ENCODE measurements at regions not wholly inside any gene's neighbourhood (a gene's known extent, or its start where the extent isn't known, plus 50 kb on each side); places are given as distances from the start of the nearest gene placed in this dataset.

DNA sequence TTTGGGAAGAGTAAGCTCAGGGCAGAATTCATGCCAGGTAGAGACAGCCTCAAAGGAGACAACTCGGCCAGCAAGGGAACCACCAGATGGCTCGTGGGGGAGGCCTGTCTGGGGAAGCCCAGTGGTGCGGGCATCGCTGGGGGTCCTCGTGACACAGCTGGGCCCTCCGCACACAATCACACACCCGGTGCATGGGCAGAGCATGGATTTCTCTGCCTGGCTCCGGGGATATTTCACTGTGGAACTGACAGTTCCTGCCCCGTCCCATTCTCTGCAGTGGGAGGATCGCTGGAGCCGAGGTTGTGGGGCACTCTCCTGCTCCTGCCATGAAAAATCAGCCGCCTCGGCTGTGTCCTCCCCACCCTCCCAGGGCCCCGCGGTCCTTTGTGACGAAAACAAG lies 108.0 kb downstream of the CRYAA start:
- no peak for TF ChIP-seq CTCF (IDR thresholded peaks at IDR 0.05)
- no peaks in the 10 kb centered on the region for H3K36me3 ChIP-seq
- no peaks in the 10 kb centered on the region for H3K9me3 ChIP-seq
- no peaks in the 10 kb centered on the region for H3K27me3 ChIP-seq
- no peak overlapping the region for H3K4me3 ChIP-seq
- no peak overlapping the region for H3K27ac ChIP-seq
- no peaks in the 10 kb centered on the region for H3K4me1 ChIP-seq
- no peak for DNase-seq (ENCODE audit: low spot score in 2 of 2)
- intact Hi-C loops (cut with DNase I), result no loop called here

- TF ChIP-seq CTCF (IDR thresholded peaks at IDR 0.05), result no peak
- Histone ChIP-seq H3K27me3 (no peaks in the 10 kb centered on the region), H3K27ac (no peak overlapping the region), H3K4me1 (no peaks in the 10 kb centered on the region), H3K9me3 (no peaks in the 10 kb centered on the region), H3K36me3 (no peaks in the 10 kb centered on the region), H3K4me3 (no peak overlapping the region)
- DNase-seq (ENCODE audit: low spot score in 2 of 2), result no peak
- intact Hi-C loops (cut with DNase I), result no loop called here
Observed at GRCh38 chr21:43275421-43276211, 106.8 kb downstream of the CRYAA start.

DNA sequence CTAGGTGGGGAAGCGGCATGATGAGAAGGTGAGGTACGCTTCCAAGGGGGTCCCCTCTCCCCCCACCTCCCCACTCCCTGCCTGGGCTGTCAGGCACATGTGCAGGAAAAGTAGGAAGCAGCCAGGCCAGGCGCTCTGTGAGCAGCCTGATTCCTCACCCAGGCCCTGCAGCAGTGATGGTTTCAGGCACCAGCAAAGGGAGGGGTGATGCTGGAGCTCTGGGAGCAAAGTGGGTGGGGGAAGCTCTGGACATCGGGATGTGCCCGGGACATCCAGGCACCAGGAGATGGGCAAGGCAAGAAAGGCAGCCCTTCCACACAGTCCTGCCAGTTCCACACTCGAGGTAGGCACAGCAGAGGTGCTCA lies 106.1 kb downstream of the CRYAA start:
- no peaks in the 10 kb centered on the region for H3K9me3 ChIP-seq
- H3K27me3 ChIP-seq, result no peaks in the 10 kb centered on the region
- no peak overlapping the region for H3K4me3 ChIP-seq
- TF ChIP-seq CTCF (IDR thresholded peaks at IDR 0.05), result no peak
- no peaks in the 10 kb centered on the region for H3K36me3 ChIP-seq
- no peaks in the 10 kb centered on the region for H3K4me1 ChIP-seq
- no peak for DNase-seq (ENCODE audit: low spot score in 2 of 2)
- H3K27ac ChIP-seq, result no peak overlapping the region
- intact Hi-C loops (cut with DNase I), result no loop called here

DNA sequence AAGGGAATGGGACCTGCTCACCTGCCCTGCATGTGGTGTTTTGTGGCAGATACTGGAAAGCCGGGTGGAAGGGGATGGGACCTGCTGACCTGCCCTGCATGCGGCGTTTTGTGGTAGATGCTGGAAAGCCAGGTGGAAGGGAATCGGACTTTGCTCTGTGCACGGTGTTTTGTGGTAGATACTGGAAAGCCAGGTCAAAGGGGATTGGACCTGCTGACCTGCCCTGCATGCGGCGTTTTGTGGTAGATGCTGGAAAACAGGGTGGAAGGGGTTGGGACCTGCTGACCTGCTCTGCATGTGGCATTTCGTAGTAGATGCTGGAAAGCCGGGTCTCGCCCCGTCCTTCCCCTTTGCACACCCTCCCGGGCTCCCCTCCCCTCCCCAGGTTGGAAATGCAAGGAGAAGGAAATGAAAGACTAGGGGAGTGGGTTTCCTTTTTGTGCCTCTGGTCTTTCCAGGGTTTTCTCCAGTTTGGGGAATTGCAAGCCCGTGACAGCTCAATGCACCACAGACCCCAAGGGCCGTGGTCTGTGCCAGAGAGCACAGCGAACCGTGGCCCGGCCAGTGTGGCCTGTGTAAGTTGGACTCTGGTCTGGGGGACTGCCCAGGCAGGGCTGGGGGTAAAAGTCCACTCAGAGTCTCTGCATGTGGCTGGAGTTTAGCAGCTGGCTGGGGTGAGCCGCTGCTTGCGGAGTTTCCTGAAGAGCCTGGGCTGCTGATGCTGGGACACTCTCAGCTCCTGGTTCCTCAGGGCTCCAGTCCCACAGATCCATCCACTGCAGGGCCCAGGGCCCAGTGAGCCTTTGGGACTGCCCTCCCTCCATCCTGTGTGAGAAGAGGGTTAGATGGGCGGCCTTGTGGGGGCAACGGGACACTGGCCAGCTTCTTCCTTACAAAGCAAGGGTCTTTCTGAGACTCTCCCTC lies 105.5 kb downstream of the CRYAA start:
- Histone ChIP-seq H3K36me3 (no peaks in the 10 kb centered on the region), H3K4me1 (no peaks in the 10 kb centered on the region), H3K27ac (no peak overlapping the region), H3K4me3 (no peak overlapping the region), H3K27me3 (no peaks in the 10 kb centered on the region), H3K9me3 (no peaks in the 10 kb centered on the region)
- no peak for DNase-seq (ENCODE audit: low spot score in 2 of 2)
- intact Hi-C loops (cut with DNase I), result no loop called here
- no peak for TF ChIP-seq CTCF (IDR thresholded peaks at IDR 0.05)

GRCh38 chr21:43273708-43274021 lies 104.9 kb downstream of the CRYAA start:
- no peak for DNase-seq (ENCODE audit: low spot score in 2 of 2)
- H3K27ac ChIP-seq, result no peak overlapping the region

More at GRCh38 chr21:43273708-43274021, 104.9 kb downstream of the CRYAA start:
- Histone ChIP-seq H3K4me3 (no peak overlapping the region), H3K9me3 (no peaks in the 10 kb centered on the region), H3K36me3 (no peaks in the 10 kb centered on the region), H3K4me1 (no peaks in the 10 kb centered on the region), H3K27me3 (no peaks in the 10 kb centered on the region)
- intact Hi-C loops (cut with DNase I), result no loop called here
- TF ChIP-seq CTCF (IDR thresholded peaks at IDR 0.05), result no peak

Measured in ascending aorta (tissue), 2 donors.